ENCODE measurements at regions not wholly inside any gene's neighbourhood (a gene's known extent, or its start where the extent isn't known, plus 50 kb on each side); places are given as distances from the start of the nearest gene placed in this dataset.
"Not testable (repeated sequence)": the region's sequence is repeated elsewhere in the genome, so short reads cannot be mapped to it uniquely, and the experiment has no call there.

DNA sequence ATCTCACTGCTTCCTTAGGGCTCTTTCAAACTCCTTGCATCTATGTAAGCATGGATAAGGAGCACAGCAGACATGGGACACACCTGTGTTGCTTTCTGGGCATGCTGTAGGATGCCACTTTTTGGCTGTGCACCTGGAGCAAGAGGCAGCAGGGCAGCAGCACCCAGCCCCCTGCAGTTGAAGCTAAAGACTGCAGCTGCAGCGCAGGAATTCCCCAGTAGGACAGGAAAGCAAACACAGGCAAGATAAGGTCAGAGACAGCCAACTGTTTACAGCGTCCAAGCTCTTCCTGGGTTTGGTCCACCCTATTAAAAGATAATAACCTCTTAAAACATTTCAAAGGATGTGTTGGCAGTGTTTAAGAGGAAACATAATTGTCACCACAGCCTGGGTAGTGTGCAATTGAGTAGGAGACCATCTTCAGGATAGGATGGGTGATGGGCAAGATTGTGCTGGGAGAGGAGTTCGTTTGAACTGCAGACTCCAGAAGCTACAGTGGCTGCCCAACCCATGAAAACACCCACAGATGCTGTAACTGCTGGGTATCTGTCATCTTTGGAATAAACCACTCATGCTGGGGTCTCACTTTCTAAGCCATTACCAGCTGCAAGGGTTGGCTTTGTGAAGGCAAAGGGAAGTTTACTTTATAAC is 242.3 kb upstream of the PLGLB1 start:
- DNase-seq (ENCODE audit: low spot score): not testable (repeated sequence)

GRCh38 chr2:87275192-87275591 is 253.5 kb upstream of the PLGLB1 start:
- not testable (repeated sequence) for DNase-seq (ENCODE audit: low spot score)

DNA sequence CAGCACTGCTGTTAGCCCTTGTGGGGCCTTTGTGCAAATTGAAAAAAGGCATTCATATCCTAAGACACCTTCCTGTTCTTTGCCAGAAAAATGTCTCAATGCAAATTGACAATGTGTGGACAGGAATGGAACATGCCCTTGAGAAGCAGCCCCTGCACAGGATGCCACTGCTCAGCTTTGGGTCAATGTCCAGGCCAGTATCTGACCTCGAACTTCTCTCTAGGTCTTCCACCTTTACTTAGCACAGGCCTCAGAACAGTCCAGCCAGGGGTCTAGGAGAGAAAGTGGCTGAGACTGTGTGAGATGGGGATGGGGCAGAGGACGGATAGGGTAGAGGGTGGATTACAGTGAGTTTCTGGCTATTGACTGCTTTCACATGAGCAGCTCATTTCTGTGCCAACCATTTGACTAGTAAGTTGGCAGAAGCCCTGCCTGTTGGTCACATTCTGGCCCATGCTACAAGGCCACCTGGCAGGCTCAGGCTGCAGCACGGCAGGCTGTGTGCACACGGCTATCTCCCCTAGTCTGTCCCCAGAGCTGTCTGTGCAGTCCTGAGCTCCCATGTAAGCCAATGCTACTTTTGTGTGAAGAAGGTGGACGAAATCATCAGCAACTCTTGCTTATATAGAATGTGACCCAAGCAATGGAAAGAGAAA is 254.5 kb upstream of the PLGLB1 start:
- DNase-seq (ENCODE audit: low spot score): not testable (repeated sequence)

DNA sequence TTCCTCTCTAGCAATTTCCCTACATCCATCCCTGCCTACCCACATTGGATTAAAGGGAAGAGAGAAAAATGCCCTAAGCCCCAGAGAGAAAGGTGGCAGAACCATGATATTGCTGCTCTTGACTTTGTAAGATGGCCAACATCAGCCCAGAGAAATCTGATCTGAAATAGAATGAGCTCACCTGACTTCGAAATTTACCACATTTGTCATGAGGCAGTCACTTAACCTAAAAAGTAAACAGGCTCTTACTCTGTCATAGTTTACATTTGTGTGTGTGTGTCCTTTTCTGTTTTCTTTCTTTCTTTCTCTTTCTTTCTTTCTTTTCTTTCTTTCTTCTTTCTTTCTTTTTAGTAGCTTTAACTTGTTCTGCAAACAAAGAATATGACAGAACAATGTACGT is 255.0 kb upstream of the PLGLB1 start:
- DNase-seq (ENCODE audit: low spot score): not testable (repeated sequence)

DNA sequence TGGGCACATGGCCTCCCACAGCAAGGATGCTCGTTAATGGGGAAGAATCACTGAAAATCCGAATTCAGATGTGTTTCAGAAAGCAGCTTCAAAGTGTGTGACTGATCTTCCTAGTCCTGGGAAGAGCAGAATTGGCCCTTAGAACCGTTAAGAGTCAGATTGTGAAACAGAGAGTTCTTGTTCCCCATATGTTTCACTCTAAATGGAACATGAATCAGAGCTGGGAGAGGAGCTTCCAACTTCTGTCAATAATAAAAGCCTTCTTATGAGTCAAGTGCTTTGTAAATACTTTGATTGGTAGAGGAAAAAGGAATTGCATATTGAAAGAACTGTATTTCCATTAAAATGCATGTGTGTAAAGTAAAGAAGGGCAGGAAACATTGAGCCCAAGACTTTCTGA is 256.1 kb upstream of the PLGLB1 start:
- not testable (repeated sequence) for DNase-seq (ENCODE audit: low spot score)

GRCh38 chr2:87280596-87281355 is 259.1 kb upstream of the PLGLB1 start:
- DNase-seq (ENCODE audit: low spot score): not testable (repeated sequence)

- not testable (repeated sequence) for DNase-seq (ENCODE audit: low spot score)
Observed at GRCh38 chr2:87283735-87284470, 262.3 kb upstream of the PLGLB1 start.

DNA sequence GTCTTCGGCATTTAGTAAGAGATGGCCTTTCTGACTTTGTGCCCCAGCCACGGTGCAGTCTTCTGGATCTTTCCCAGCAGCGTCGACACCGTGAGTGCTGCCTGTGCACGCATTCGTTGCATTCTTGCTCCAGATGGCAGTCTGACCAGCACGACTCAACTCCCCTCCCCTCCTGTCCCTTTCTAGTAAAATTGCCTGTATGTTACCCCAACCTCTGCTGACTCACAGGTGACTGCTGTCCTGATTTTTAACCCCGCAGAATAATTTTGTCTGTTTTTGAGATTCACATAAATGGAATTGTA is 262.8 kb upstream of the PLGLB1 start:
- DNase-seq (ENCODE audit: low spot score): not testable (repeated sequence)

GRCh38 chr2:87285139-87285538 is 263.5 kb upstream of the PLGLB1 start:
- not testable (repeated sequence) for DNase-seq (ENCODE audit: low spot score)

DNA sequence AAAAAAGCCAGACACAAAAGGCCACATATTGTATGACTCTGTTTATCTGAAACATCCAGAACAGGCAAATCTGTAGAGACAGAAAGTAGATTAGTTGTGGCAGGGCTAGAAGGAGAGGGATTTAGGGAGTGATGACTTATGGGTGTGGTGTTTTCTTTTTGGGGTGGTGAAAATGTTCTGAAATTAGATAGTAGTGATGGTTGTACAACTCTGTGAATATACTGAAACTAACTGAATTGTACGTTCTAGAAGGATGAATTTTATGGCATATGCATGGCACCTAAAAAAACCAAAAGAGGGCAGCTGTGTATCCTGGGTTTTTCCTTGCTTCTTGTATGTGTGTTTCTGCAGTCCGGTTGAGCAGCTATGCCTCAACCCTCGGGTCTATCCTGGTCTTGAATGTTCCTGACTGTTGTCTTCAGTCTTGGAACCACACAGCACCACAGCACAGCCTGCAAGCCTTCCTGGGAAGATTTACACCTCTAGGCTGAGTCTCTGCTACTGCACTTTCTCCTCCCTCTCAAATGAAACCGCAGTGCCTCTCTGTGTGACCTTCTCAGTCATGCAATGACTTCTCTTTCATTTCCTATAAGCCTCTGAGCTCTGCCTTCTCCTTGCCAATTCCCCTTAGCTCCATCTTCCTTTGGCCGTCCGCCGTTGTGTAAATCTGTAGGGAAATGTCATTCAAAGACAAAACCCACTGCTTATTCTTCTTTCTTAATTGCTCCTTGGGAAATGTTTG is 269.1 kb upstream of the PLGLB1 start:
- DNase-seq (ENCODE audit: low spot score): not testable (repeated sequence)

DNA sequence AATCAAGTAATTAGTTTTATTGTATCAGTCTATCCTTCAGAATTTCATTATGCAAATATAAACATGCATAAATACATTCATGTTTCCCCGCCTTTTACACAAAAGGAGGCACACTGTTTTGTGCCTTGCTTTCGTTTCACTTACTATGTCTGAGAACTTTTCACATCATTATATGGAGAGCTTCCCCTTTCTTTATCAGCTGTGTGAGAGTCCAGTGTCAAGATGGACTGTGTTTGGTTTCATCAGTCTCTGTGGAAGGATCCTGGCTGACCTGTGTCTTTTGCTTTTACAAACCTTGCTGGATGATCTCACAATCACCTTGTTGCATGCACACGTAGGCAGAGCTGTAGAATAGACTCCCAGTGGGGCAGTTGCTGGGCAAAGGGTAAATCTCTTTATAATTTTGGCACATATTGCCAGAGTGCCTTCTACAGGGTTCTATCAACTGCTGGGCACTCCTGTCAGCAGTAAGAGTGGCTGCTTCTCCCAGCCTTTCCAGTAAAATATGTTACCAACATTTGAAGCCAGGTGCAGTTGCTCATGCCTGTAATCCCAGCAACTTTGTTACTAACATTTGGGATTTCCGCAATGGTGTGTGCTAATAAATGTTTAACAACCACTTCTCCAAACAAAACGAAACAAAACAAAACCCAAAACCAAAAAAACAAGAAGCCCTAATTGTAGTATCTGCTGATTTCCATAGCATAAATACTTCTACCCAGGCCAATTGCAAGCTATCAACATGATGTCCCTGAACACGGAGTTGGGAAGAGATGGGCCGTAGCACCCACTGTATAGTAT is 270.0 kb upstream of the PLGLB1 start:
- DNase-seq (ENCODE audit: low spot score): not testable (repeated sequence)

DNA sequence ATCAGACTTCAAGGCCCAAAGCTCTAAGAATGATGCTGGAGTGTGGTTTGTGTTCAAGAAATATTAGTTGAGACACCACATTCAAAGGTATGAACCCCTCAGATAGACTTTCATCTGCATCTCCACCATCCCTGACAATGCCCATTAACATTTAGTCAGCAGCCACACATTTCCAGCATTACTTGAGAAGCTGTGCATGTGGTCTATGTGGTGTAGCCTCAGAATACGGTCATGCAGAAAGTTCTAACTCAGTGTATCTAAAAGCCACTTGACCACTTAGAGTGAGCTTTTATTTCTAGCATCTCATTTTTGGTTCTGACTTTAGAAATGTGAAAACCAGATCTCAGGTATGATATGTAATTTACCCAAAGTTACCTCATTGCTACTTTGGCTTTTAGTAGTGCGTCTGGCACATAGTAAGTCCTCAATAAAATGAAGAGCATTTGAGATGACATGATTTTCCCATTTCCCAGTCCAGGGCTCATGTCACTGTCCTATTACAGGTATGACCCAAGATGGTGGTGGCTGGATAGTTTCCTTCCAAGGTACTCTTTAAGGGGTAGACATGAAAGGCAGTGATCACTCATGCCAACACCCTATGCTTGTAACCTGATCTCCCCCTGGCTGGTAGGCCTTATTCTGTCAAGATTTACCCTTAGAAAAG is 272.4 kb upstream of the PLGLB1 start:
- DNase-seq (ENCODE audit: low spot score): not testable (repeated sequence)

GRCh38 chr2:87295135-87295534 is 273.5 kb upstream of the PLGLB1 start:
- not testable (repeated sequence) for DNase-seq (ENCODE audit: low spot score)

DNA sequence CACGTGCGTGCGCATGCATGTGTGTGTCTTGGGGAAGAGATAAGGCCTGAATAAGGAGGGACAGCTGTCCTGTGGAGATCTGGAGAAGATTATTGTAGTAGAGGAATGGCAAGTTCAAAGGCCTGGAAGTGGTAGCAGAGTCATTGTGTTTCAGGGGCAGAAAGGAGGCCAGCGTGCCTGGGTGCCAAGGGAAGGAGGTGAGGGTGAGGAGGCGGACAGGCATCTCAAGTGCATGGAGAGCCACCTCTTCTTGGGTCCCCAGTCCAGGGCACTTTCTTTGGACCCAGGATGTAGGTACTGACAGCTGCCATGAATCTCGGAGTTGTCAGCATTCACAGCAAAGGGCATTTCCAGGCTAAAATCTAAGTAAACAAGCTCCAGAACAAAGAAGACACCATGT is 279.7 kb upstream of the PLGLB1 start:
- DNase-seq (ENCODE audit: low spot score): not testable (repeated sequence)

DNA sequence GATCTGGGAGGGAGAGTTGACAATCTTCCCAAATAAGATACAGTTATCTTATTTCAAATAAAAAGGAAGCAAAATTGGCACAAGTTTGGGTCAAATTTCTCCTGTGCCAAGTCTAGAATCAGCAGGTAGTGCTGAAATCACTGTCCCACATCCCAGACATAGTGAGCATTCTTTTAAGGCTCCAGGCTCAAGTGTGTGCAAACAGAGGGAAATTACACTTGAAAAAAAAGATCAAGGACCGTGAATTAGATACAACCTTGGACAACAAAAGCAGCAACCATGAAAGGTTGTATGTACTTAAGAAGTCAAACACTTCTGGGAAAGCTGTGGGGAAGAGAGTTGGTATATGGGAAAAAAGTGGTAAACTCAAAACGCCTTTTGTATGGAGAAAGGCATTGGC is 280.2 kb upstream of the PLGLB1 start:
- DNase-seq (ENCODE audit: low spot score): not testable (repeated sequence)

GRCh38 chr2:87308621-87309020 is 287.0 kb upstream of the PLGLB1 start:
- not testable (repeated sequence) for DNase-seq (ENCODE audit: low spot score)

GRCh38 chr2:87309785-87310184 is 288.1 kb upstream of the PLGLB1 start:
- not testable (repeated sequence) for DNase-seq (ENCODE audit: low spot score)

DNA sequence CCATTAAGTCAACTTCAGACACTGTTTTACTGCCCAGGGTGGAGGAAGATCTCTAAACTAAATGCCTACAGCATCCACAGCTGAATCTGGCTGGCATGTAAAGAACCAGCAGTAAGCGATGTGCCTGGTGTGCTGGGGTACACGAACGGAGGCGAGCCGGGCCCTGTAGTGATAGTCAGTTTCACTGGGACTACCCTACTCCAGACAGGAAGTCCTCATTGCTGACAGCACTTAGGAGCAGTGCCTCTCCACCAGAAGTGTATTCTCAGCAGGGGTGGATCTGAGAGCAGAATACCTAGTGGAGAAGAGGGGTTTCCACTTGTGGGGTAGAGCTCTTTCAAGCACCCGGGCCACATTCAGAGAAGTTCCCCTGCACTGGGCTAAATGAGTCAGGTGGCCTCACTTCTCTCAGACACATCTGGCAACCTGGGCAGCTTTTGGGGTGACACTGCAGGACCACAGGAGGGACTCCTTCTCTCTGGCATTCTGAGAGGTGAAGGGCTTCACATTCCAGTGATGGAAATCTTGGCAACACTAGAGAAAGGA is 290.3 kb upstream of the PLGLB1 start:
- DNase-seq (ENCODE audit: low spot score): not testable (repeated sequence)

- DNase-seq (ENCODE audit: low spot score): not testable (repeated sequence)
Observed at GRCh38 chr2:87314622-87315021, 293.0 kb upstream of the PLGLB1 start.

Measured in LoVo (cell line).